Mucosa of descending colon (tissue), 3 donors: ENCODE measurements at regions not wholly inside any gene's neighbourhood (a gene's known extent, or its start where the extent isn't known, plus 50 kb on each side); places are given as distances from the start of the nearest gene placed in this dataset.

Source experiments
- ATAC-seq: fragments of 200-7000 bp; cut with Tn5 transposase; one replicate; pipeline ENCODE4 v1.9.1; 2020; ENCODE audit warnings: mild to moderate bottlenecking, moderate library complexity
- DNase-seq, 3 donors: peaks; one replicate each; pipeline ENCODE4 v3.0.0-alpha.2; 2020
- H3K36me3 ChIP-seq: fragments of 200-600 bp; one replicate; pipeline ENCODE4 v1.8.0; 2021; ENCODE audit warnings: low read depth, mild to moderate bottlenecking
- H3K4me1 ChIP-seq: fragments of 200-600 bp; one replicate; pipeline ENCODE4 v1.8.0; 2021; ENCODE audit warnings: low read depth, mild to moderate bottlenecking
- H3K4me3 ChIP-seq: fragments of 200-600 bp; one replicate; pipeline ENCODE4 v1.8.0; 2021; ENCODE audit warnings: mild to moderate bottlenecking
- H3K9me3 ChIP-seq: fragments of 200-600 bp; one replicate; pipeline ENCODE4 v1.8.0; 2021; ENCODE audit warnings: mild to moderate bottlenecking
- intact Hi-C, 2 donors: fragments of 100-400 bp; cut with DNase I in 1 of 2; cut with micrococcal nuclease in 1 of 2; formaldehyde crosslinking; loops; one replicate each; pipeline versions ENCODE4 v1.11.0 to v1.11.1; 2022; cut with DNase I, micrococcal nuclease
- TF ChIP-seq, protein P1 (sequence below): fragments of 200-600 bp; IDR thresholded peaks from one replicate; pipeline ENCODE4 v1.8.0; 2022; ENCODE audit warnings: antibody characterized with exemption, mild to moderate bottlenecking
- donor health status: DM: no; HTN: no; CAD: no; lungs with moderate emphysema.
- donor health status: DM: no; HTN: no; CAD: no.
- donor health status: DM: no; HTN: yes; CAD: no.

DNA sequence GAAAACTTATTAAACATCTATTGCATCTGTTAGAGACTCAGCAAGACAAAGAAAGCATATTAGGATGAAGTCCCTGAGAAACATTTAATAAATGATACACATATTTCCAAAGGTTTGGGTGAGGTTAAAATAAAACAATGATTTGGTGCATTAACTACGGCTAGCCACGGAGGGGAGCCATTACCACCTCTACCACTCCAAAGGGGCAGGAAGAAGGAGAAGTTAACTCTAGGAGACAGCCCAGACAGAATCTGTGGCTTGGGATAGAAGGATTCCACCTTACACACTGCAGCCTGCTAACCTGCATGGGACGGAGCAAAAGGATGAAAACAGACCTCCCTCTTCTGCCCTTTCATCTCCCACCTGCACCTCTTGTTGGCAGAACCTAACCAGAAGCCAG lies 189.1 kb upstream of the C1QTNF7 start:
- Histone ChIP-seq H3K9me3 (no peaks in the 10 kb centered on the region), H3K36me3 (no peaks in the 10 kb centered on the region), H3K4me3 (no peak overlapping the region), H3K4me1 (no peaks in the 10 kb centered on the region)
- peak; percentile 70 for ATAC-seq
- TF ChIP-seq, protein P1, sequence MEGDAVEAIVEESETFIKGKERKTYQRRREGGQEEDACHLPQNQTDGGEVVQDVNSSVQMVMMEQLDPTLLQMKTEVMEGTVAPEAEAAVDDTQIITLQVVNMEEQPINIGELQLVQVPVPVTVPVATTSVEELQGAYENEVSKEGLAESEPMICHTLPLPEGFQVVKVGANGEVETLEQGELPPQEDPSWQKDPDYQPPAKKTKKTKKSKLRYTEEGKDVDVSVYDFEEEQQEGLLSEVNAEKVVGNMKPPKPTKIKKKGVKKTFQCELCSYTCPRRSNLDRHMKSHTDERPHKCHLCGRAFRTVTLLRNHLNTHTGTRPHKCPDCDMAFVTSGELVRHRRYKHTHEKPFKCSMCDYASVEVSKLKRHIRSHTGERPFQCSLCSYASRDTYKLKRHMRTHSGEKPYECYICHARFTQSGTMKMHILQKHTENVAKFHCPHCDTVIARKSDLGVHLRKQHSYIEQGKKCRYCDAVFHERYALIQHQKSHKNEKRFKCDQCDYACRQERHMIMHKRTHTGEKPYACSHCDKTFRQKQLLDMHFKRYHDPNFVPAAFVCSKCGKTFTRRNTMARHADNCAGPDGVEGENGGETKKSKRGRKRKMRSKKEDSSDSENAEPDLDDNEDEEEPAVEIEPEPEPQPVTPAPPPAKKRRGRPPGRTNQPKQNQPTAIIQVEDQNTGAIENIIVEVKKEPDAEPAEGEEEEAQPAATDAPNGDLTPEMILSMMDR = no peak
- intact Hi-C loops = loop anchor here (5.0 to 10.0 kb wide), 2 partner anchors 156 to 219 kb away; no protein-coding TSS in a partner anchor
- DNase-seq = no peak

DNA sequence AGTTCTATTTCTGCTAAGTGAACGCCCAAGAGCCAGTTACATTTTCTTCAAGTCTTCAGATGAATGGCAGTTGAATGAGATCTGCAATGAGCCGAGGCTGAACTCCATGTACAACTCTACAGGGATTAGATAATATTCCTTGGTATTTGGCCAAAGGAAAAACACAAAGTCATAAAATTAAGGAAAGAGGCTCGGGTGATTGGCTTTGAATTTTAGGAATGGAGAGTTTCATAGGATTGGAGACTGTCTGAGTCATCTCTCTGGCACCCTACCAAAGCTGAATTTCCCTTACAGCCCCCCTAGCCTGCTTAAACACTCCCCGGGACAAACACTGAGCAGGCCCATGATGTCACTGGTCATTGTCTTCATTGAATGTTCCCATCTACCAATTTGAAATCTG lies 188.0 kb upstream of the C1QTNF7 start:
- Histone ChIP-seq H3K9me3 (no peaks in the 10 kb centered on the region), H3K4me3 (no peak overlapping the region), H3K4me1 (no peaks in the 10 kb centered on the region), H3K36me3 (no peaks in the 10 kb centered on the region)
- DNase-seq (no peak), ATAC-seq (peak; percentile 17)
- TF ChIP-seq, protein P1 = no peak
- intact Hi-C loops = loop anchor here (5.0 to 10.0 kb wide), 2 partner anchors 155 to 217 kb away; no protein-coding TSS in a partner anchor

DNA sequence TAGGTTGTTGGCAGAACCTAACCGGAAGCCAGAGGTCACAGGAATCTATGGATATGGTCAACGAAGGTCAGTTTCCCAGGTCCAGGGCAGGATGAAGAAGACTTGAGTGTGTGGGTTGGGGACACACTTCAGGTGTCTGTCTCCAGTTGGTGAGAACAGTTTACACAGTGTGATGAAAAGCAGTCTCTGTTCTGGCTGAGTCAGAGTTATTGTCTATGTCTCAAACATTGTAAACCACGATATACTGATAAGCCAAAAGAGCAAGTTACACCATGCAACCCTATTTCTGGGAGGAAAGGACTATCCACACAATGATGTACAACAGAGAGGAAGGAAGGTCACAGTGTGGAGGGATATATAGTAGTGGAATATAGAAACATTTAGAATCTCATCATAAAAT lies 187.1 kb upstream of the C1QTNF7 start:
- H3K4me1 ChIP-seq = no peaks in the 10 kb centered on the region
- no peaks in the 10 kb centered on the region for H3K36me3 ChIP-seq
- ATAC-seq (no peak), DNase-seq (no peak)
- intact Hi-C loops = loop anchor here in 1 of 2 donors (10.0 kb wide), 1 partner anchor 154 kb away; no protein-coding TSS in a partner anchor
- TF ChIP-seq, protein P1 = no peak
- no peak overlapping the region for H3K4me3 ChIP-seq
- H3K9me3 ChIP-seq = no peaks in the 10 kb centered on the region

DNA sequence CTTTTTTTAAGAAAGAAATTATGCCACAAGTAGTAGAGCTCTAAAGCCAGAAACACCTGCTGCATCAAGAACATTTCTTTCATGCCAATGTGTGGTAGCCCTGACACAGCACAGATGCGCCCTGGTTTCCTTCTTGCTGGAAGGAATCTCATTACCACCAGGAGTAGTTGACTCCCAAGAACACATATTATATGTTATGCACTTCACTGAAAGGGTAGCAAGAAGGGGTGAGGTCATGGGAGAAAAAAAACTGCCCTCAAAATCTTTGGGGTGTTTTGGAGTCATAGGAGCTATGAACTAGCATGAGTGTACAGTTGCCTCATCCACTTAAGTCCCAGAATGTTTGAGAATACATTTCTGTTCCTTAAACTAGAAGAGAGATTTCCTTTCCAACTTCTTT lies 185.8 kb upstream of the C1QTNF7 start:
- Histone ChIP-seq H3K4me3 (no peak overlapping the region), H3K9me3 (no peaks in the 10 kb centered on the region), H3K36me3 (no peaks in the 10 kb centered on the region), H3K4me1 (no peaks in the 10 kb centered on the region)
- no peak for DNase-seq
- intact Hi-C loops = loop anchor here in 1 of 2 donors (10.0 kb wide), 1 partner anchor 153 kb away; no protein-coding TSS in a partner anchor
- ATAC-seq = no peak
- TF ChIP-seq, protein P1 = no peak

DNA sequence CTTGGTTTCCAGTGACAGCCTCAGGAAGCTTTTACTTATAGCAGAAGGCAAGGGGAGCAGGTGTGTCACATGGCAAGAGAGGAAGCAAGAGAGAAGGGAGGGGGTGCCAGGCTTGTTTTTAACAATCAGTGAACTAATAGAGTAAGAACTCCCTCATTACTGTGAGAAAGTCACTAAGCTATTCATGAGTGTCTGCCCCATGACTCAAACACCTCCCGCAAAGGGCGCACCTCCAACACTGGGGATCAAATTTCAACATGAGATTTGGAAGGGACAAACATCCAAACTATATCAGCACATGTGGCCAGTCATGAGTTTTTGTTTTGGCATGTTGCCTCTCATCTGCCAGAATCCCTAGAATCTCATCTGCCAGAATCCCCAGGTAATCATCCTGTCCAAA lies 183.5 kb upstream of the C1QTNF7 start:
- TF ChIP-seq, protein P1 = no peak
- ATAC-seq (no peak), DNase-seq (no peak)
- intact Hi-C loops = loop anchor here in 1 of 2 donors (10.0 kb wide), 1 partner anchor 150 kb away; no protein-coding TSS in a partner anchor
- Histone ChIP-seq H3K4me3 (no peak overlapping the region), H3K4me1 (no peaks in the 10 kb centered on the region), H3K9me3 (no peaks in the 10 kb centered on the region), H3K36me3 (no peaks in the 10 kb centered on the region)

DNA sequence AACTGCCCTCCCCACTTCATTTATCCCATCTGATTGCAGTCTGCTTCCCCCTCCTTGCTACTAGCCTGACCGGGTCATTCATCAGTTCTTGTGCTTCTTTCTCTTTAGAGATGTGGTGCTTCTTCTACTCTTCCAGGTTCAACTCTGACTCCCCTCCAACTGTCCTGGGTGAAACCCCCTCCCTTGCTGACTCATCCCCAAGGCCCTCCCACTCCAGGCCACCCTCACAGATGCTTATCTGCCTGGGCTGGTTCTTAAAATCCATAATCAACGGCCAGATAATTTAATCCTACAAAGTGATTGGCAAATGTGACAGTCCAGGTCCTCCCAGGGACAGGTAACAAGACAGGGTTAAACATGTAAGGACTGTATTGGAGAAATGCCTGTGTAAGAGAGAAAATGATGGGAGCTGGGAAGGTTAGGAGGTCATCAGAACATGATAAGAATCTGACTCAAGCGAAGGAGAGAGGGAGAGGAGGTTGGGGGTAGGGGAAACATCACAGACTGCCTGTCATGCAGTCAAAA lies 182.8 kb upstream of the C1QTNF7 start:
- intact Hi-C loops = loop anchor here in 1 of 2 donors (10.0 kb wide), 1 partner anchor 150 kb away; no protein-coding TSS in a partner anchor
- Histone ChIP-seq H3K4me3 (no peak overlapping the region), H3K4me1 (no peaks in the 10 kb centered on the region), H3K36me3 (no peaks in the 10 kb centered on the region), H3K9me3 (no peaks in the 10 kb centered on the region)
- no peak for DNase-seq
- TF ChIP-seq, protein P1 = no peak
- no peak for ATAC-seq
